Activated CD8-positive, alpha-beta memory T cell treated with anti-CD3 and anti-CD28 coated beads for 4 hours (primary cell): ENCODE measurements at regions not wholly inside any gene's neighbourhood (a gene's known extent, or its start where the extent isn't known, plus 50 kb on each side); places are given as distances from the start of the nearest gene placed in this dataset.
A peak's percentile ranks its signal among the peaks of the same experiment; 100 is the strongest.

ENCODE experiments used
- DNase-seq, 2 donors: peaks; one replicate each; pipeline ENCODE4 v3.0.0-alpha.2; 2020; ENCODE audit warnings: low read depth in 2 of 2

DNA sequence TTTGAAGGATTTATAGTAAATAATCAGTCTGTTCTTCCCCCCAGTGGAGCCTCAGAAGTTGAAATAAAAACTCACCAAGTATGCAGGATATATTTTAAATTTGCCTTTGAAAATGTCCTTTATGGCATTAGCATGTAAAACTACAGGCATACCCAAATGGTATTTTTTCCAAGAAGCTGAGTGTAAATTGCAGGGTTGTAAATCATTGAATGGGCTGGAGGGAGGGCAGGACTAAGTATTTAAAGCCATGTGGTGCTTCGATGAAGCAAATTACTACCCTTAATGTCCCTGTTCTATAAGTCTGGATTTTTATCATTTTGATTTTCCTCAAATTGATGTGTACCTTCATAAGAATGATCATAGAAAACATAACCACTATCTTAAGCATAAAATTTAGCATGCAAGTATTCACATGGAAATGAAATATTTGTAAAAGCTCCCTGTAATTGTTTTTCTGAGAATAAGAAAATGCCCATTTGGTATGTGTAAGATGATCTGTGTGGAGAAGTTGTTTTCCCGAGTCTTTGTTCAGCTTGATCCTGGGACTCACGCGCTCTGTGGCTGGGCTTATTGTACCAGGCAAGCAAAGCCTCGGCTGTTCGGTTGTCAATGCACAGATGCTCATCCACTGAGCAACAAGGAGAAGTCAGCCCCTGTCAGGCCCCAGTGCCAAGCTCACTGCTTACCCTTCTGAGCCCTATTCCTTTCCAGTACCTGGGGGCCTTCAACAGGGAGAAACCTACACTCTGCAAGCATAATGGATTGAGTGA lies 66.7 kb downstream of the CD164 start:
- DNase-seq = no peak

DNA sequence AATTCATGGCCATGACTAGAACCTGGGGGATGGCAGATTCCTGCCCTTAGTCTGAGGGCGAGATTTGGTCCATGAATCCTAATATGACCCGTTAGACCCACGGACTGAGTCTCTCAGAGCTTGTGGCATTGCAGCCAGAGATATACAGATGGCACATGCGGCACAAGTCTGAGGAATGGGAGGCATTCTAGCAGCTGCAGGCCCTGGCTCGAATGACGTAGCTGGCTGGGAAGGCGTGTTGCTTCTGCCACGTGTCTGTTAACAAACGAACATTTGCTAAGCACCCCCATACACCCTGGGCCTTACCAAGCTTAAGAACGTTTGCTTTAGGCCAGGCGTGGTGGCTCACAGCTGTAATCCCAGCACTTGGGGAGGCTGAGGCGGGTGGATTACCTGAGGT lies 68.0 kb downstream of the CD164 start:
- no peak for DNase-seq

DNA sequence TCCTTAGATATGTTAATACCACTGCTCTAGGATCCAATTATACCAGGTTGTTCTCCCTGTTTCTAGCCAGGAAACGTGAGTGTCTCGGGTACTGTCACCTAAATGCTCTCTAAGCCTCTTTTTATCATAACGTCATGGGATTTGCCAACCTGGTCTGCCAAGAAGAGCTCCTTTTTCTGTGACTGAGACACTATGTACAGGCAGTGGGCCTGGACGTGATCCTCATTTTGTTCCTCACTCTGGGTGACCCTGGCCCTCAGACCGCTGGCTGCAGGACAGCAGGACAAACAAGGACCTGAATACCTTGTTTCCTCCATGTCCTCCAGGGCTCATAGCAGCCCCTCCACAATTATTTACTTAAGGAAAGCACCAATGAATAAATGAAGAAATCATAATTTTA lies 69.1 kb downstream of the CD164 start:
- DNase-seq = no peak

- DNase-seq = no peak
These were observed 70.8 kb downstream of the CD164 start for GRCh38 chr6:109311471-109311870.

DNA sequence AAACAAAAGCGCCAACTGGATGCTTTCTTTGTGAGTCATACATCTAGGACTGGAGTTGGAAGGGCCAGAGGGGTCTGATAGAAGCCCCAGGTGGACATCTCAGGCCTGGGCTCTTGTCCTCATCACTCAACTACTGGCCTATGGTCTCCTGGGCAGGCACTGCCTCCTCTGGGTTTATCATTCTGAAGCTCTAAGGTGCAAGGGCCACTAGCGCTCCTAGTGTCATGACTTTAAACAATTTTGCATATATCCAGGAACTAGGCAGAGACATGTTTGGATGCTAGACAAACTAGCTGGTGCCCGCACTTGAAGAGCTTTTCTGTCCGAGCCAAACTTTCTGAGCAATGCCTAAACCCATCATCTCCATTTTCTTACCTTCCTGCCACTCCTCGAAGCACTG lies 72.3 kb downstream of the CD164 start:
- no peak for DNase-seq

- DNase-seq = peak in 1 of 2 donors; percentile 20
These were observed 74.2 kb downstream of the CD164 start for GRCh38 chr6:109308018-109308492.

- no peak for DNase-seq
These were observed 75.5 kb downstream of the CD164 start for GRCh38 chr6:109306733-109307132.

GRCh38 chr6:109305028-109305427 lies 77.2 kb downstream of the CD164 start:
- DNase-seq = no peak

DNA sequence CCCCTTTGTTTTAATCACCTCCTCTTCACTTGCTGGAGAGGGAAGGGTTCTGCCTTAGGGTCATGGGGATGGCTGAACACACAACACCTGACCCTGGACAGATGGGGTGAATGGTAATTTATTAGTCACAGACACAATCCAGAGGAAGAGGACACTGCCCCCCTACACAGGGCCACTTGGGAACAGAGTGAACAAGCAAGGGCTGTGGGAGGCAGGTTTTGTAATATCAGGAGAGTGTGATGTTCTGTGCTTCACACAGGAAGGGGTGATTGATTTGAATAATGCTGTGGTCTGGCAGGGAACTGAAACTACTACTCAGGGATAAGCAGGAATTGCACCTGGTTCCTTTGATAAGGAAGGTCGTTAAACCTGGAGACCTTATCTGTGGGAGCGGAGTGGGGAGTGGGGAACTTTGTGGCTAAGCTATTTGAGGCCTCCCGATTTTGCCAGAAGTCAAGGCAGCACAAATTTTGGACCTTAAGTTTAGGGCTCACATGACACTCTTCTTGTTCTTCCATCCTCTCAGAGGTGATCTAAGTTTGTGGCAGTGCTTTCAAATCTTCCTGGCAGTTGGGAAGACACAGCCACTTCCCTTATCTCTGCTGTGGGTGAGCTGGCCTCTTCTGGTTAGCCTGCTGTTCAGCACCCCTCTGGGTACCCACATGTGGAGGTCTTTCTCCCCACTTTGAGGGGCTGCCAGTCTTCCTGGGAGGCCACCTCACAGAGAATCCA lies 77.8 kb downstream of the CD164 start:
- DNase-seq = no peak

GRCh38 chr6:109303640-109304283 lies 78.5 kb downstream of the CD164 start:
- no peak for DNase-seq

DNA sequence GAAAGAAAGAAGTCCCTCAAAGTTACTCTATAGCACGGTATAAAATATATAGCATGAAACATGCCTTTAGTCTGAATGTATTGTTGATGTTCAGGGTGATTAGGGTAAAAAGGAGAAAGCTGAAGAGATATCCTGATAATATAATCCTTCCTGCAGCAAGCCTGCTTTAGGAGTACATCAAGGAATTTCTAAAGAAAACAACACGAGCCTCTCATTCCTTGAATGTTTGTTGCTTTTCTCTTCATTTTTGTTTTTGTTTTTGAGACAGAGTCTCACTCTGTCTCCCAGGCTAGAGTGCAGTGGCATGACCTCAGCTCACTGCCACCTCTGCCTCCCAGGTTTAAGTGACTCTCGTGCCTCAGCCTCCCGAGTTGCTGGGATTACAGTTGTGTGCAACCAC lies 79.1 kb downstream of the CD164 start:
- DNase-seq = no peak

DNA sequence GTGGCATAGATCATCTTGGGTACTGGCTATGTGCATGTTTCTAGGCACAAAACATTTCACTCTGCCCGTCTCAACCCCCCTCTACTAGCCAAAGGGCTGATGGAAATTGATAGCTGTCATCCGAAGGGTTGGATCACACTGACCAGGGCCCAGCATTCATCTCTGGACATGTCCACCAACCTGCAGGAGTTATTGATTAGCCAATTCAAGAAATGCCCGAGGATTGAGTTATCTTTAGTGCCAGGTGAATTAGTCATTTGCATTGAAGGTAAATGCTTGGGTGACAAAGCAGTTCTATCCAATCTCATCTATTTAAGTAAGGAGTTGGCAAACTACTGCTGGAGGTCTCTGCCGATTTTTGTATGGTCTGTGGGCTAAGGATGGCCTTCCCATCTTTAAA lies 80.1 kb downstream of the CD164 start:
- DNase-seq = no peak

DNA sequence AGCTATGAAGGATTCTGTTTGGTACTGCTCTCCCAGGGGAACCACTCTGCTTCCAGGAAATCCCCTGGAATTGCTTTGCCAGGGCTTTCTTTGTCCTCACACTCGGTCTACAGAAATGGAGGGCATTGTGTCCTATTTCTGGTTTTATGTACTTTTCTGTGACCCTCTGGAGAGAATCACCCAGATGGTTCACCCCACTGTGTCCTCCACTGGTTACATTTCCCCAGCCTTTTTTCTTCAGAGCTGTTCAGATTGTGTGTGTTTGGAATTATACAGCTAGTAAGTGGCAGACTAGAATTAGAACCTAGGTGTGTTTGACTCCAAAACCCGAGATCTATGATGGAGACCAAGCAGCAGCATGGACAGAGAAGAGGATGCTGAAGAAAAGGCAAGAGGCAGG lies 80.8 kb downstream of the CD164 start:
- no peak for DNase-seq

DNA sequence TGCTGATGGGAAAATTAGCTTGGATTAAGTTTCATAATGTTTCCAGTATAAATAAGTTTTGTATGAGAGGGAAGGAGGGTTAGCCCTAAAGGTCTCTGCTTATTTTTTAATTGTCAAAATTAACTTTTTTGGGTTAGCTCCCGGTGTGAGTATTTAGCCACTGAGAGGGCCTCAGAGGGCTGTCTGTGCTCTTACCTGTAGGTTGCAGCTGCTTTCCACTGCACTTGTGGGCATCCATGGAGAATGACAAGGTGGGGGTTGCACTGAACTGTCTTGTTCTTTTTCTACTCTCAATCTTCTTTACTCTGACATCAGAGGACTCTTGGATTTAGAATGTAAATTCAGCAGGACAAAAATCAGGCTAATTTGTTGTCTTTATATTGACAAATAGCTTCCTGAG lies 81.4 kb downstream of the CD164 start:
- DNase-seq = no peak

DNA sequence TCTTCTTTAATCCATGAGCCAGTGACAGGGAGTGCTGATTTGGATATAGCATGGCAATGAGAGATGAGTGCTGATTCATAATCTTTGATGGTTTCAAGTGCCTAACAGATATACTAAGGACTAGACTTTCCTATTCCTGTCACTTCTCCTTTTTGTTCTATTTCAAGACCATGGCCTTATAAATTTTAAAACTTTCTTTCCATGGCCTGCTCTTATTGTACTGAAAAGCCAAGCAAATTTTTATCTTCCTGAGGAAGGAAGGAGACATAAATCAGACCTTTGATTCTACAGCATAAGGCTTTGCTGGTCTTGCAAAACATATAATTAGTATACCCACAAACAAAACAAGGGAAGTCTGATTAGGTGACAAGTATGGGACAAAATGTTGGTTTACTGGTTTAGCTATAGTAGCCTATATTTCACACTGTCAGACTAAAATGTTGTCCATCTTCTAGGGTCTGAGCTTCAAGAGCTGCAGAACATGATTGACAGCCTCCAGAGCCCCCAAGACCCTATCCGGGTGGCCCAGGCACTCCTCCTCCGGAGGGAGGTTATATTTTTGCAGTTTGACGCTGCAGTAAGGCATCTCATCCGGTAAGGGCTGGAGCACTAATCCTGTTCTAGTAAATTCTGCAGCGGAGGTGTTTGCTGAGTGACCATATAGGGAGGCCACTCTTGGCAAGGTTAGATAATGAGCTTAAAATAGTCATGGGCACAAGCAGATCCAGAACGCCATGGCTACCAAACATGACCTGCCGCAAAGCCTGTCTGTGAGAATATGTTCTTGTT lies 82.3 kb downstream of the CD164 start:
- DNase-seq = no peak

DNA sequence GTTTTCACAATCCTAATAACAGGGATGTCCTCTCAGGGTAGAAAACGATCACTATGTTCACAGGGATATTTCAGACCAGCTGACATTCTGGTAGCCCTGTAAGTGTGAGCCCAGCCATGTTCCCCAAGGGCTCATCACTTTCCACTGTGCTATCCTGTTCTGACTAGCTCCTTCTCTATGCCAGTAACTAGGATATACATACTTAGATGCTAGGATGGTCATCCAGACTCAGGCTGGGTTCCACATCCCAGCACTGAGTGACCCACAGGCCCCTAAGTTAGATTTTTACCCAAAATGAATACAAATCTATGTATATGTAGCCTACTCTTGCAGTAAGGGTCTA lies 83.0 kb downstream of the CD164 start:
- no peak for DNase-seq

- DNase-seq = no peak
These were observed 83.5 kb downstream of the CD164 start for GRCh38 chr6:109298605-109299264.

DNA sequence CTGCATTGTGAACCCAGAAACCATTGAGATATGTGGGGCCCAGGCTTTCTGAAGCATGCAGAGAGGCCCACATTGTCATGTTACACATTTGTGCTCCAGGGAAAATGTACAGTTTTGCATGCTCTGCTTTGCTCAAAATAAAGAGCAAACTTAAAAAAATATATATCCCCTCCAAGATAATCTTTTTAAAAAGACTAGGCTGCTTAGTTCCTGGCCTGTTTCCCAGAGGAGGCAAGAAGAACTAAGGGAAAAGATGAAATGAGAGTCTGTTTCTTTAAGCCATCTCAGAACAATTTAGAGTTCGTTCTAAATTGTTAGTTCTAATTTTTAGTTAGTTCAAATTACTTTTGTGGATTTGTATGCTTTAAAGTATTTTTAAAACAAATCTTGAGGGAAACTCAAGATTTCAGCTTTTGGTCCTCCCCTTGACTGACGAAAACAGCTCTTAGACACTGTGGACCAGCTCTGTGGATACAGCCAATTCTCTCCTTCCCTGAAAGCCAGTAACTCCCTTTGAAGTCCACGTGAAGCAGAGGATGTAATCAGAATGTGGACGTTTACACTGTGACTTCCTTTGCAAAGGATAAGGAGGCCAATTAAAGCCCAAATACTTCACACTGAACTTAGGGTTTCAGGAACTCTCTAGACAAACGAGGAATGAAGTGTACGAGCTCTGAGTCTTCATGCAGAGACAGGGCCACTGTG lies 84.7 kb downstream of the CD164 start:
- DNase-seq = no peak

GRCh38 chr6:109296971-109297372 lies 85.3 kb downstream of the CD164 start:
- no peak for DNase-seq

DNA sequence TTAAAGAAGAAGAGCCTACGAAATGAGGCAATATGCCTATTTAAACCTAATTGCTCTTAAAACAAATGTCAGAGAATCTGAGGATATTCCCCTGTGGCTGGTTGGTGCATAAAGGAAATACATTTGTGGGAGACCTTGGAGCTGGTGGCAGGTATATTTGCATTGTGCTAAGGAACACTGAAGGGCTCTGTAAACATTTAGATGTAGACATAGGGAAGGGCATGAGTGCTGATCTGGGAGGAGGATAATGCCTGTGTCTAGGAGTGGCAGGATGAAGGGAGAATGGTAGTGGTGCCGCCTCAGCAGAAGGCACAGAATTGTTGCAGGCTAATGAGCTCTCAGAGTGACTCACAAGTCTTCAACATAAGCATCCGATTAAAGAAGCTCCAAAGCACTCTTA lies 85.8 kb downstream of the CD164 start:
- no peak for DNase-seq

DNA sequence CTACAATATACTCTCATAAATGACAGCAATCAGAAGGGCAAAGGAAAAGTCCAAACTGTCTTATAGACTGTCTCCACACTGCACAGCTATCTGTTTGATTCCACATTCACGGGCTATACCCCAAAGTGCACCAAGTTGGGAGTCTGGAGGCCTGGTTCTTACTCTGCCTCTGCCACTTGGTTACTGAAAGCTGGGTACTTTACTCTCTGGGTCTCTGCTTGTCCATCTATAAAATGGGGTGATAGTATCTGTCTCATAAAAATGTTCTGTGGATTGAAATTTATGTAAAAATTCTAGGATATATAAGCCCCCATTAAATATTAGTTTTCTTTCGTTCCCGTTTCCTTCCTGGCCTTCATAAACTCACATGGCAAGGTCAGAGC lies 86.5 kb downstream of the CD164 start:
- DNase-seq = no peak
